UCSD-AML1 (cell line): ENCODE measurements at regions not wholly inside any gene's neighbourhood (a gene's known extent, or its start where the extent isn't known, plus 50 kb on each side); places are given as distances from the start of the nearest gene placed in this dataset.

Experiments
- DNase-seq: peaks from one replicate; lab custom pipeline; 2025; ENCODE audit not compliant: unreplicated experiment; lab: John Stamatoyannopoulos, UW

GRCh38 chr9:17846948-17847655 is 268.2 kb downstream of the SH3GL2 start:
- DNase-seq = no peak

- no peak for DNase-seq
These were observed 269.0 kb downstream of the SH3GL2 start for GRCh38 chr9:17847908-17848307.

DNA sequence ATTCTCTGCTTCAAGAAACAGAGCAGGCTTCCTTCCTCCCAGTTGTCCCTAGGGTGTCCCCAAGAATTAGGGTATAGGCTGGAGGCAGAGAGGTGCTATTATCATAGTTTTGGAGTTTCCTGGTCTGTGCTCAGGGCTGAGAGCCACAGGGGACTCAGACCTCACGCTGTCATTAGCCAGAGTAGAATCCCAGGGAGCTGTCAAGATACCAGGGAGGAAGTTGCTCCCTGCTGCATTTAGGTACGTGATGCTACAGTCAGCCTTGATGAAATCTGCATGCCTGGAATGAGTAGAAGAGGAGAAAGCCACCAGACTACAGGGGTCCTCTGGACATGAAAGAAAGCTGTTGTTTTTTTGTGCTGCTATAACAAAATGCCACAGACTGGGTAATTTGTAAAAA is 273.2 kb downstream of the SH3GL2 start:
- DNase-seq = no peak

GRCh38 chr9:17854487-17854886 is 275.6 kb downstream of the SH3GL2 start:
- no peak for DNase-seq

- no peak for DNase-seq
These were observed 278.1 kb downstream of the SH3GL2 start for GRCh38 chr9:17856995-17857394.

DNA sequence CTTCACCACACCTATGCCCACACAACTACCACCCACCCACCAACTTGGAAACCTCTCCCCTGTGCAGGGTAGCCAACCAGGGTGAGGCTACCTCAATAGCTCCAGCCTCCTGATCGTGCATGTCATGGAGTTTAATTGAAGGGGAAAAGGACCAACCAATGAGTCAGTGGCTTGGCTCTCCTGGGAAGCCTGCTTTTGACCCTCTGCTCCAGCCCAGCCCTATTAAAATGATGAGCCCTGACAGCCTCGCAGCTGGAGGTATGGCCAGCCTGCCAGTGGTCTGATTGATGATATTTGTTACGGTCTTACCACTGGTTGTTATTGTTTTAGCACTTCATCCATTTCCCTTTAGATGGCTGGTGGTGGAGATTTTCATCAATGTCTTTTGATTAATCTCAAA is 280.4 kb downstream of the SH3GL2 start:
- DNase-seq = no peak

DNA sequence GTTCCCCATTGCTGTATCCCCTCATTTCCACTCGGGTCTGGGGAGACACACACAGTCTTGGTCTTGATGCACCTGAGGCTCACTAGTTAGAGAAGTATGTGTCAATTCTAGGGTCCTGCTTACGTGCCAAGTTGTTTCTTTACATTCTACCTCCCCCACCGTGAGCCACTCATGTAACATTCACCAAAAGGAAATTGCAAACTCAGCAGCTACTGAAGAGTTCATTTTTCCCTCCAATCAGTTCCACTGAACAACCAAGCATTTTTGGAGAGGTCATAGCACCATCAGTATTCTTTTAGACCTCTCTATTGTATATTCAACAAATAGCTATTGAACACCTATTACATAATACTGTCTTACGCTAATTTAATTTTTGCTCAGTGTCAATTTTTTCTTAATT is 281.1 kb downstream of the SH3GL2 start:
- DNase-seq = no peak

GRCh38 chr9:17862101-17862500 is 283.2 kb downstream of the SH3GL2 start:
- DNase-seq = no peak

- DNase-seq = no peak
These were observed 283.8 kb downstream of the SH3GL2 start for GRCh38 chr9:17862629-17863028.

- DNase-seq = no peak
These were observed 284.5 kb downstream of the SH3GL2 start for GRCh38 chr9:17863213-17863883.

DNA sequence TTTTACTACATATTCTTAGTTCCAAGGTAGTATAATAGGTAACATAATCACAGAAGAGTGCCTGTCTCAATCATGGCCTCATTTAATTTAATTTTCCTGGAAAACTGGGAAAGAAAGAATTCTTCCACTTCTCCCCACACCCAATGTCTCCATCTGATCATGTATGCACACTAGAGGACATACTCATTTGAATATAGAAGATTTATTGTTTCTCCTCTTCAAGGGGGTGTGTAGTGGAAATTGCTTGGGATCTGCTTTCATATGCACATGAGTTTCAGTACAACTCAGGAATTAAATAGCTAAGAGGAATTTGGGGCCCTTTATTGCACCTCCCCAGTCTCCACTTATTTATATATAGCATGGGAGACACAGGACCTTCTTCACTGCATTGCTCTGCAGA is 285.1 kb downstream of the SH3GL2 start:
- DNase-seq = no peak

DNA sequence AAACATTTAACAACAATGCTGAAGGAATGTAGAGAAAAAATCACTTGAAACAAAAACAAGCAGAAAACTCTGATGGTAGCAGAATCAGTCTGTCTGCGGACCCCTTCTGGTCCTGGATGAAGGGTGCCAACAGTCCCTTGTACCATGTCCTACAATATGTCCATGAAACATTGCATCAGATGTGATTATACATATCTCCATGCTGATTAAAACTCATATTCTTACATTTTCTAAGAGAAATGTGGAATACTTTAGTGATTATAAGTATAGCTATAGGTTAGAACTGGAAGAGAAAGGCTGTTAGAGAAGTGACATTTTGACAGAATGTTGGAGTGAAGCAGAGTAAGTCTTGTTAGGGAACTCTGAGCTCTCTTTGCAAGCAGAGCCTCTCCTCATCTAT is 286.1 kb downstream of the SH3GL2 start:
- no peak for DNase-seq

- DNase-seq = no peak
These were observed 287.0 kb downstream of the SH3GL2 start for GRCh38 chr9:17865881-17866280.

- DNase-seq = no peak
These were observed 291.9 kb downstream of the SH3GL2 start for GRCh38 chr9:17870722-17871121.

DNA sequence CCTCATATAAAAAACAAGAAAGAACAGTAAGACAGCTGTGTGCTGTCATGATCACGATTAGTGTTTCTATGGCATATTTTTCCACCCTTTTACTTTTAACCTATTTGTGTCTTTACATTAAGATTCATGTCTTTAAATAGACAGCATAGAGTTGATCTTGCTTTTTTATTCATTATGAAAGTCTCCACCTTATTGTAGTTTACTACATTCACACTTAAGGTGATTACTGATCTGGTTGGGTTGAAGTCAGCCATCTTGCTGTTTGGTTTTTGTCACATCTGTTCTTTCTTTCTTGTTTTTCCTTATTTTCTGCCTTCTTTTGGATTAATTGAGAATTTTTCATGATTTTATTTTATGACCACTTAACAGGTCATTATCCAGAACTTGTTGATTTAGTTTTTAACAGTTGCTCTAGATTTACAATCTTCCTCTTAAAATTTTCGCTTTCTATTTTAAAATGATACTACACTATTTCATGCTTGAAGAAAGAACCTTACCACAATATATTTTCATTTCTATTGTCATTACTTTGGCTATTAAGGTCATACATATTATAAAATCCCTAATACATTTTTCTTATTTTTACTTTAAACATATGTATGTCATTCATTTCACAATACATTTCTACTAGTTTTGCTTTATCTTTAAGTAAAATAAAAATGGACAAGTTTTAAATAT is 292.5 kb downstream of the SH3GL2 start:
- DNase-seq = no peak

DNA sequence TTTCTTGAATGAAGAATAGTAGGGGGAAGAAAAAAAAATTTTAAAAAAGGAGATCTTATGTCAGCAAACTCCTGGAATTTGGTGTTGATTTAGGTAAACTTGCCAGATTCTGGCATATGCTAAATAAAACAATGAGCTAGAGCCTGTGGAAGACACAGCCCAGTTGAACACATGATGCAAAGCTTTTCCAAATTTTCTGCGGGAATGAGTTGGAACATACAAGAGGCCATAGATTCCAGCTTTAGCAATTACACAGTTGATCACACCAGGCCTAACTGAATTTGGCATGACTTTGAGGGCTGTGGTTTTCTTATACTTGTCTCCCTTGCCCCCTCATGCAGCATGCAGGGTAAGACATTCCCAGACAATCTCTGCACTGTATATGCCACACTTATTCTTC is 297.0 kb downstream of the SH3GL2 start:
- no peak for DNase-seq

- DNase-seq = no peak
These were observed 297.8 kb downstream of the SH3GL2 start for GRCh38 chr9:17876687-17877086.

DNA sequence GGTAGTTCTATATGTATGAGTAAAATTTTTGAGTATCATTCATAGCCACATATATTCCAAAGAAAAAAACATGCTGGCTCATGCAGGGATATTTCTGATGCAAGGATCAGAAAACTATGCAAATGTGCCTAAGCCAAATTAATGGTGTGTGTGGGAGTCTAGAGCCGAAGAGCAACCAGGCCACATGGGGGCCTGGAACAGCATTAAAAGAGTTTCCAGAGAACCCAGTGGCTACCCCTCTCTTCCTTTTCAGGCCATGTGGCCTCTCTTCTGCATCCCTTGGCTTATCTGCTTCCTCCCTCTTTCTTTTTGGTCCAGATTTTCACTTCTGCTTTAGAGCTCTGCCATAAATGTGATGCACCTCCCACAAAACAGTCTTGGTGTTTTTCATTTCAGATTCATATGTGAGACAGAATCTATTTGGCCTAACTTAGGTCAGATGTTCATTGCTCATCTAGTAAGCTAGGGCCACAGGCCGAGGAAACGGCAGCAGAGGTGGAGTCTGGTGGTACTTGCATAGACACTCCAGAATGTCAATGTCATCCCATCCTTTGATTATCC is 300.0 kb downstream of the SH3GL2 start:
- DNase-seq = no peak

DNA sequence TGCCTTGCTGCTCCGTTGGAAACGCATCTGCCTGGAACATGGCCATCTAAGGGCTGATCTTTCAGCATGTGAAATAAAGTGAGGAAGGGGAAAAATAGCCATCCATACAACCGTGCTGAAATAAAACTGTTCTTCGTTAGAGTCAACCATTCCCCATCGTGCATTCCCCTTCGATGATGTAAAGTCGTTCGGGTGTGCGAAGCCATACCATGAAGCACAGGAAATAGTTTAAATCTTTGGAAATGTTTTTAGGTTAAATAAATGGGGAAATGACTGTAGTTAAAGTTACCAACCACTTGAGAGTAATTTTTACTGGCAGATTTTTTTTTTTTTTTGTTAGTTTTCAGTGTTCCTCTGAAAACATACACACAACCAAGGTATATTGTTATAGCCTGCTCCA is 302.5 kb downstream of the SH3GL2 start:
- DNase-seq = no peak

DNA sequence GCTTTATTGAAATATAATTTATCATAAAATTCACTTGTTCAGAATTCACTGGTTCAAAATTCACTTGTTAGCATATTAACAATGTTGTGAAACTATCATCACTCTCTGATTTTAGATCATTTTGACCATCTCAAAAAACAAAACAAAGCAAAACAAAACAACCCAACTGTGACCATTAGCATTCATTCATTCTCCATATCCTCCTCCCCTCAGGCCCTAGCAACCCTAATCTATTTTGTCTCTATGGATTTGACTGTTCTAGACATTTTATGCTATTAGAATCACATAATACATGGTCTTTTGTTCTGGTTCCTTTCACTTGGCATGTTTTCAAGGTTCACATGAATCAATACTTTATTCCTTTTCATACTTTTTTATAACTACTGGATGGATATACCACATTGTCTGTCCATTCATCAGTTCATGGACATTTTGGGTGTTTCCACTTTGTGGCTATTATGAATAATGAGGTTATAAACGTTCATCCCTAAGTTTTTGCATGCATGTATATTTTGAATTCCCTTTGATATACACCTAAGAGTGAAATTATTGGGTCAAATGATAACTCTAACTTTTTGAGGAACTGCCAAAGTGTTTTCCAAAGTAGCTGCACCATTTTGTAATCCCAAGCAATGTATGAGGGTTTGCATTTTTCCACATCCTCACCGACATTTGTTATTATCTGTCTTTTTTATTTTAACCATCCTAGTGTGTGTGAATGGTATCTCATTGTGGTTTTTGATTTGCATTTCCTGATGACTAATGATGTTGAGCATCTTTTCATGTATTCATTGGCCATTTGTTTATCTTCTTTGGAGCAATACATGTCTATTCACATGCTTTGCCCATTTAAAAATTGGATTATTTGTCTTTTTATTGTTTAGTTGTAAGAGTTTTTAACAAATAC is 304.1 kb downstream of the SH3GL2 start:
- DNase-seq = no peak

- DNase-seq = no peak
These were observed 309.2 kb downstream of the SH3GL2 start for GRCh38 chr9:17888066-17888465.
